Endothelial cell of umbilical vein (primary cell): ENCODE measurements at regions not wholly inside any gene's neighbourhood (a gene's known extent, or its start where the extent isn't known, plus 50 kb on each side); places are given as distances from the start of the nearest gene placed in this dataset.
"Not testable (repeated sequence)": the region's sequence is repeated elsewhere in the genome, so short reads cannot be mapped to it uniquely, and the experiment has no call there.

Source experiments
- BruUV-seq: library from RNA; stranded (reverse); fragments of 400-500 nt; replicated peaks from 2 replicates; lab custom pipeline; 2021; lab: Mats Ljungman, UMichigan
- CTCF ChIA-PET: fragments of 300-600, 350-600 bp; sonication (Branson Sonifier 250); formaldehyde crosslinking; loops from one replicate; lab custom pipeline; 2021; ENCODE audit warnings: antibody characterized with exemption, inconsistent platforms; lab: Charles Lee
- POLR2A ChIA-PET: fragments of 300-600, 350-600 bp; sonication (Branson Sonifier 250); formaldehyde crosslinking; loops from one replicate; lab custom pipeline; 2021; ENCODE audit warnings: antibody characterized with exemption, inconsistent platforms; lab: Charles Lee
- DNase-seq: peaks from one replicate; pipeline ENCODE4 v3.0.0-alpha.2; 2011; ENCODE audit warnings: low read depth, low spot score
- FAIRE-seq: peaks from 2 replicates; lab custom pipeline; 2011; peaks lifted over from hg19 to GRCh38; lab: Jason Lieb, UNC
- H2AFZ ChIP-seq: 2 replicates; pipeline ENCODE4 v1.6.0; 2012; ENCODE audit warnings: low read depth, low read length, control low read depth, inconsistent platforms
- H3K27ac ChIP-seq: 2 replicates; pipeline ENCODE4 v1.5.1; 2011; ENCODE audit warnings: low read depth, mild to moderate bottlenecking, control low read depth, low read length, moderate library complexity; ENCODE audit not compliant: insufficient read depth
- H3K27me3 ChIP-seq, 2 experiments: 2 replicates each; pipeline versions ENCODE4 v1.6.0 to v1.6.1; 2011; ENCODE audit warnings: low read length in 2 of 2, mixed read lengths in 1 of 2; ENCODE audit not compliant: control insufficient read depth in 2 of 2, insufficient read depth in 2 of 2
- H3K36me3 ChIP-seq, 2 experiments: 2 replicates in 1 of 2; 3 replicates in 1 of 2; pipeline ENCODE4 v1.5.1; 2011; ENCODE audit warnings: low read length in 2 of 2, mild to moderate bottlenecking in 1 of 2, moderate library complexity in 1 of 2; ENCODE audit not compliant: control insufficient read depth in 2 of 2, insufficient read depth in 2 of 2; ENCODE audit errors: extremely low read depth in 1 of 2
- H3K4me1 ChIP-seq: 3 replicates; pipeline ENCODE4 v1.5.1; 2011; ENCODE audit warnings: mild to moderate bottlenecking, low read length; ENCODE audit not compliant: control insufficient read depth, insufficient read depth; ENCODE audit errors: extremely low read depth
- H3K4me2 ChIP-seq: 2 replicates; pipeline ENCODE4 v1.6.1; 2011; ENCODE audit warnings: low read length, control low read depth, mixed read lengths; ENCODE audit not compliant: insufficient read depth
- H3K4me3 ChIP-seq, 3 experiments: fragments of 200-600 bp in 1 of 3; sonication (generic), shearing (Covaris generic) in 1 of 3; replicated peaks in 1 of 3; 2 replicates each; pipeline ENCODE4 v1.5.1; 2011 to 2016; ENCODE audit warnings: control low read depth in 3 of 3, low read length in 3 of 3, mild to moderate bottlenecking in 2 of 3, inconsistent platforms in 1 of 3, low read depth in 1 of 3, moderate library complexity in 1 of 3; ENCODE audit not compliant: insufficient read depth in 1 of 3
- H3K79me2 ChIP-seq: 2 replicates; pipeline ENCODE4 v1.6.0; 2012; ENCODE audit warnings: low read length, inconsistent platforms; ENCODE audit not compliant: control insufficient read depth, insufficient read depth
- H3K9ac ChIP-seq: replicated peaks from 2 replicates; pipeline ENCODE3; 2011; ENCODE audit warnings: low read length, control low read depth; ENCODE audit not compliant: insufficient read depth; ENCODE audit errors: extremely low read depth
- H3K9me1 ChIP-seq: replicated peaks from 3 replicates; pipeline ENCODE4 v1.6.0; 2011; ENCODE audit warnings: mild to moderate bottlenecking, low read length; ENCODE audit not compliant: control insufficient read depth, insufficient read depth; ENCODE audit errors: extremely low read depth
- H3K9me3 ChIP-seq: replicated peaks from 2 replicates; pipeline ENCODE4 v1.5.1; 2012; ENCODE audit warnings: low read length, inconsistent platforms; ENCODE audit not compliant: control insufficient read depth, insufficient read depth
- H4K20me1 ChIP-seq: replicated peaks from 2 replicates; pipeline ENCODE3; 2011; ENCODE audit warnings: mild to moderate bottlenecking, low read length; ENCODE audit not compliant: control insufficient read depth, insufficient read depth; ENCODE audit errors: extremely low read depth
- dilution Hi-C: fragments of 300-500 bp; cut with MboI; formaldehyde crosslinking; loops from one replicate; pipeline ENCODE4 v1.15.0; 2019; ENCODE audit warnings: low sequenced_read_pairs; ENCODE audit not compliant: extremely low pct_ligation_motif_present
- intact Hi-C: fragments of 100-400 bp; cut with micrococcal nuclease; formaldehyde crosslinking; loops from one replicate; pipeline ENCODE4 v1.10.0; 2022

DNA sequence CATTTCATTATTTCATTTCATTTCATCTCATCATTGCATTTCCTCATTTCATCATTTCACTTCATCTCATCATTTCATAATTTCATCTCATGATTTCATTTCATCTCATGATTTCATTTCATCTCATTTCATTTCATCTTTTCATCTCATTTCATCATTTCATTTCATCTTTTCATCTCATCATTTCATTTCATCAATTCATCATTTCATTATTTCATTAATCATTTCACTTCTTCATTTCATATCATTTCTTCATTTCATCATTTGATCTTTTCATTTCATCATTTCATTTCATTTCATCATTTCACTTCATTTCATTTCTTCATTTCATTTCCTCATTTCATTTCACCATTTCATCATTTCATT, 176.8 kb downstream of the ZNF92 start:
- BruUV-seq, H4K20me1 ChIP-seq, H3K9me1 ChIP-seq, H3K4me3 ChIP-seq, H2AFZ ChIP-seq, H3K27ac ChIP-seq, H3K9ac ChIP-seq, POLR2A ChIA-PET, FAIRE-seq, H3K4me1 ChIP-seq, H3K27me3 ChIP-seq, H3K36me3 ChIP-seq, dilution Hi-C loops, DNase-seq, H3K79me2 ChIP-seq, H3K4me2 ChIP-seq, CTCF ChIA-PET, intact Hi-C loops, H3K9me3 ChIP-seq: not testable (repeated sequence)

DNA sequence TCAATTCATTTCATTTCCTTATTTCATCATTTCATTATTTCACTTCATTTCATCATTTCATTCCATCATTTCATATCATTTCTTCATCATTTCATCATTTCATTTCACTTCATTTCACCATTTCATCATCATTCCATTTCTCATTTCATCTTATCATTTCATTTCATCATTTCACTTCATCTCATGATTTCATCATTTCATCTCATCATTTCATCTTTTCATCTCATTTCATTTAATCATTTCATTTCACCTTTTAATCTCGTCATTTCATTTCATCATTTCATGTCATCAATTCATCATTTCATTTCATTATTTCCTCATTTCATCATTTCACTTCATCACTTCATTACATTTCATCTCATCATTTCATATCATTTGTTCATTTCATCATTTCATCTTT, 177.4 kb downstream of the ZNF92 start:
- intact Hi-C loops, H3K4me1 ChIP-seq, DNase-seq, H3K79me2 ChIP-seq, H3K9me3 ChIP-seq, H3K4me3 ChIP-seq, FAIRE-seq, dilution Hi-C loops, CTCF ChIA-PET, H4K20me1 ChIP-seq, BruUV-seq, H3K36me3 ChIP-seq, H3K9ac ChIP-seq, POLR2A ChIA-PET, H3K27me3 ChIP-seq, H3K4me2 ChIP-seq, H3K9me1 ChIP-seq, H2AFZ ChIP-seq, H3K27ac ChIP-seq: not testable (repeated sequence)

DNA sequence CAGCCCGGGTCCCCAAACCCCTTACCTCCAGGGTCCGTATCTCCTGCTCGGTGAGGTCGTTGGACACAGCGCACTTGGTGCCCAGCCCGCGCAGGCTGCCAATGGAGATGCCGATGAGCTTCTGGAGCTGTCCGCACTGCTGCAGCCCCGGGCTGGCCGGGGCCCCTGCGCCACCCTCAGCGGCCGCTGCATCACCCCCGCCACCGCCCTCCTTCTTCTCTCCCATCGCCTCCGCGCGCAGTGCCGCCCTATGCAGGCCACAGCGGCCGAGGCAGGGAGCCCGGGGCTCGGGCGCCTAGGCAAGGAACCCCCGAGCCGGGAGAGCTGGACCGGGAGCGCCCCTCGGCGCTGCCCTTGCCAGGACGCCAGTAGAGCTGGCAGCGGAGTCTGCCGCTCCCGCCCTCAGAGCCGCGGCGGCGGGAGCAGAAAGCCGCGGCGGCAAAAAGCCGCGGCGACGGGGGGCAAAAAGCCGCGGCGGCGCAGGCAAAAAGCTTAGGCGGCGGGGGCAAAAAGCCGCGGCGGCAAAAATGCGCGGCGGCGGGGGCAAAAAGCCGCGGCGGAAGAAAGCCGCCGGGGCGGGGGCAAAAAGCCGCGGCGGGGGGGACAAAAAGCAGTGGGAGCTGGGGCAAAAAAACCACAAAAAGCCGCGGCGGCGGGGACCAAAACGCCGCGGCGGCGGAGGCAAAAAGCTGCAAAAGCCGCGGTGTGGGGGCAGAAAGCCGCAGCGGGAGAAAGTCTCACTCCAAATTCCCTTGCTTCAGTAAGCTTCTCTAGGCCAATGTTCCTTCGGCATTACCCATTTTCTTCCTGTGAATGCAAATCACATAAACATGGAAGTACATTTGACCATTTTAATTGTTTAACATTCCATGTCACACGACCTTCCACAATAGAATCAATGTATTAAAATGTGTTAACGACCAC, 181.2 kb downstream of the ZNF92 start:
- dilution Hi-C loops, H3K79me2 ChIP-seq, H3K9me1 ChIP-seq, H3K27me3 ChIP-seq, H3K4me2 ChIP-seq, BruUV-seq, CTCF ChIA-PET, H3K4me3 ChIP-seq, H3K36me3 ChIP-seq, H3K9ac ChIP-seq, DNase-seq, H4K20me1 ChIP-seq, H3K9me3 ChIP-seq, POLR2A ChIA-PET, H2AFZ ChIP-seq, intact Hi-C loops, FAIRE-seq, H3K4me1 ChIP-seq, H3K27ac ChIP-seq: not testable (repeated sequence)
